ENCODE measurements at regions not wholly inside any gene's neighbourhood (a gene's known extent, or its start where the extent isn't known, plus 50 kb on each side); places are given as distances from the start of the nearest gene placed in this dataset.
"Not testable (repeated sequence)": the region's sequence is repeated elsewhere in the genome, so short reads cannot be mapped to it uniquely, and the experiment has no call there.

- ATAC-seq, result no peak
Observed at GRCh38 chr13:87981416-87981815, 310.2 kb downstream of the SLITRK5 start.

GRCh38 chr13:87982400-87982799 lies 311.2 kb downstream of the SLITRK5 start:
- no peak for ATAC-seq
- DNase-seq, result no peak

More at GRCh38 chr13:87981416-87981815, 310.2 kb downstream of the SLITRK5 start:
- no peak for DNase-seq

GRCh38 chr13:87986639-87987250 lies 315.6 kb downstream of the SLITRK5 start:
- no peak for DNase-seq
- ATAC-seq, result no peak

- ATAC-seq (no peak), DNase-seq (no peak)
Observed at GRCh38 chr13:87998081-87998480, 326.9 kb downstream of the SLITRK5 start.

GRCh38 chr13:87999240-87999700 lies 328.1 kb downstream of the SLITRK5 start:
- DNase-seq (no peak), ATAC-seq (no peak)

GRCh38 chr13:87999788-88000187 lies 328.6 kb downstream of the SLITRK5 start:
- ATAC-seq (no peak), DNase-seq (no peak)

GRCh38 chr13:88000239-88000638 lies 329.1 kb downstream of the SLITRK5 start:
- no peak for ATAC-seq

GRCh38 chr13:88000787-88001186 lies 329.6 kb downstream of the SLITRK5 start:
- DNase-seq, result no peak
- ATAC-seq, result no peak

More at GRCh38 chr13:88000239-88000638, 329.1 kb downstream of the SLITRK5 start:
- no peak for DNase-seq

- ATAC-seq (no peak), DNase-seq (no peak)
Observed at GRCh38 chr13:88005188-88005587, 334.0 kb downstream of the SLITRK5 start.

GRCh38 chr13:88014527-88014926 lies 343.4 kb downstream of the SLITRK5 start:
- no peak for ATAC-seq
- no peak for DNase-seq

- DNase-seq, result no peak
- ATAC-seq, result no peak
Observed at GRCh38 chr13:88022431-88023208, 351.4 kb downstream of the SLITRK5 start.

GRCh38 chr13:88026241-88026640 lies 355.1 kb downstream of the SLITRK5 start:
- ATAC-seq, result no peak
- DNase-seq, result no peak

- no peak for ATAC-seq
Observed at GRCh38 chr13:88031980-88032559, 360.9 kb downstream of the SLITRK5 start.

GRCh38 chr13:88036205-88036604 lies 365.0 kb downstream of the SLITRK5 start:
- ATAC-seq, DNase-seq: not testable (repeated sequence)

More at GRCh38 chr13:88031980-88032559, 360.9 kb downstream of the SLITRK5 start:
- DNase-seq, result no peak

GRCh38 chr13:88042489-88042888 lies 371.3 kb downstream of the SLITRK5 start:
- ATAC-seq, result no peak
- DNase-seq, result no peak

GRCh38 chr13:88051746-88052482 lies 380.7 kb downstream of the SLITRK5 start:
- no peak for ATAC-seq
- DNase-seq, result no peak

- ATAC-seq (no peak), DNase-seq (no peak)
Observed at GRCh38 chr13:88063741-88064140, 392.6 kb downstream of the SLITRK5 start.

GRCh38 chr13:88066847-88067246 lies 395.7 kb downstream of the SLITRK5 start:
- ATAC-seq (no peak), DNase-seq (no peak)

GRCh38 chr13:88068316-88068715 lies 397.1 kb downstream of the SLITRK5 start:
- ATAC-seq (no peak), DNase-seq (no peak)

- DNase-seq (no peak), ATAC-seq (no peak)
Observed at GRCh38 chr13:88068975-88069374, 397.8 kb downstream of the SLITRK5 start.

- no peak for ATAC-seq
- no peak for DNase-seq
Observed at GRCh38 chr13:88071371-88071770, 400.2 kb downstream of the SLITRK5 start.

GRCh38 chr13:88074794-88075510 lies 403.8 kb downstream of the SLITRK5 start:
- no peak for DNase-seq
- ATAC-seq, result no peak

All from stimulated activated naive CD8-positive, alpha-beta T cell treated with anti-CD3 and anti-CD28 coated beads, Interleukin-15, Interleukin-2, amounts not matched to agents 100 U/mL and 50 U/mL, for 24 hours (primary cell).